Ovary (tissue), 3 donors: ENCODE measurements at regions not wholly inside any gene's neighbourhood (a gene's known extent, or its start where the extent isn't known, plus 50 kb on each side); places are given as distances from the start of the nearest gene placed in this dataset.

Experiments
- CTCF ChIP-seq, 3 donors: fragments of 450-650 bp in 2 of 3; fragments of 200-600 bp in 1 of 3; IDR thresholded peaks; one replicate each; pipeline versions ENCODE4 v1.5.1 to v1.8.0; 2016 to 2022; ENCODE audit warnings: antibody characterized with exemption in 3 of 3, mild to moderate bottlenecking in 1 of 3
- EP300 ChIP-seq: sonication (generic); formaldehyde crosslinking; IDR thresholded peaks from one replicate; pipeline ENCODE4 v1.6.1; 2017; ENCODE audit warnings: antibody characterized with exemption
- POLR2A ChIP-seq: fragments of 450-650 bp; IDR thresholded peaks from one replicate; pipeline ENCODE4 v1.6.1; 2017; ENCODE audit warnings: antibody characterized with exemption, mild to moderate bottlenecking, moderate library complexity
- donor health status: DM: no; HTN: no; CAD: no.

- TF ChIP-seq CTCF (IDR thresholded peaks at IDR 0.05): no peak
- no peak for TF ChIP-seq POLR2A
- no peak for TF ChIP-seq EP300
Measured at GRCh38 chr2:192960945-192961344, 766.2 kb upstream of the TMEFF2 start.
